GM12878 (cell line): ENCODE measurements at regions not wholly inside any gene's neighbourhood (a gene's known extent, or its start where the extent isn't known, plus 50 kb on each side); places are given as distances from the start of the nearest gene placed in this dataset.

ENCODE experiments used
- ATAC-seq: fragments of 200-7000 bp; cut with Tn5 transposase; 3 replicates; pipeline ENCODE4 v1.9.1; 2020; ENCODE audit warnings: mild to moderate bottlenecking, moderate library complexity
- BruUV-seq: library from RNA; stranded (reverse); fragments of 400-500 nt; replicated peaks from 2 replicates; lab custom pipeline; 2021; lab: Mats Ljungman, UMichigan
- CTCF ChIA-PET: fragments of 300-600 bp; sonication (Branson Sonifier 250); formaldehyde crosslinking; extraction: SDS; loops from one replicate; lab custom pipeline; 2021; ENCODE audit warnings: inconsistent platforms; lab: Yijun Ruan, JAX
- POLR2A ChIA-PET: fragments of 350-600 bp; formaldehyde crosslinking; extraction: SDS; loops from one replicate; lab custom pipeline; 2021; ENCODE audit warnings: inconsistent platforms; lab: Charles Lee
- RAD21 ChIA-PET: fragments of 300-600 bp; sonication (Branson Sonifier 250); formaldehyde crosslinking; loops from one replicate; lab custom pipeline; 2023; ENCODE audit warnings: antibody characterized with exemption; ENCODE audit not compliant: unreplicated experiment; lab: Charles Lee
- SMC1A ChIA-PET: fragments of 300-600 bp; sonication (Branson Sonifier 250); formaldehyde crosslinking; loops from one replicate; lab custom pipeline; 2023; ENCODE audit not compliant: unreplicated experiment, uncharacterized antibody; lab: Charles Lee
- DNase-seq: peaks from one replicate; pipeline ENCODE4 v3.0.0-alpha.2; 2011; ENCODE audit warnings: low read depth, low spot score
- FAIRE-seq: peaks from 3 replicates; lab custom pipeline; 2011; peaks lifted over from hg19 to GRCh38; lab: Jason Lieb, UNC
- H2AFZ ChIP-seq: 2 replicates; pipeline ENCODE4 v1.6.0; 2011; ENCODE audit warnings: low read depth, low read length, control low read depth; ENCODE audit not compliant: control insufficient read depth
- H3K27ac ChIP-seq: 2 replicates; pipeline ENCODE4 v1.5.1; 2011; ENCODE audit warnings: control low read depth; ENCODE audit not compliant: control insufficient read depth, insufficient read depth
- H3K27me3 ChIP-seq, 2 experiments: replicated peaks in 1 of 2; 2 replicates each; pipeline versions ENCODE4 v1.6.0 to v1.6.1; 2011; ENCODE audit warnings: low read length in 1 of 2; ENCODE audit not compliant: control insufficient read depth in 2 of 2, insufficient read depth in 2 of 2
- H3K36me3 ChIP-seq, 2 experiments: 2 replicates each; pipeline ENCODE4 v1.5.1; 2011; ENCODE audit warnings: low read length in 1 of 2; ENCODE audit not compliant: control insufficient read depth in 2 of 2, insufficient read depth in 2 of 2
- H3K4me1 ChIP-seq: 2 replicates; pipeline ENCODE4 v1.6.1; 2011; ENCODE audit warnings: mild to moderate bottlenecking, low read length, moderate library complexity, mixed read lengths; ENCODE audit not compliant: control insufficient read depth, insufficient read depth
- H3K4me2 ChIP-seq: 2 replicates; pipeline ENCODE4 v1.6.0; 2011; ENCODE audit warnings: control low read depth; ENCODE audit not compliant: control insufficient read depth, insufficient read depth
- H3K4me3 ChIP-seq: fragments of 200-600 bp; sonication (generic); 2 replicates; pipeline ENCODE4 v1.5.1; 2016
- H3K79me2 ChIP-seq: 2 replicates; pipeline ENCODE4 v1.6.0; 2011; ENCODE audit warnings: low read length; ENCODE audit not compliant: control insufficient read depth, insufficient read depth
- H3K9ac ChIP-seq: 2 replicates; pipeline ENCODE4 v1.8.0; 2011; ENCODE audit warnings: low read length, control low read depth, mixed read lengths; ENCODE audit not compliant: control insufficient read depth, insufficient read depth
- H3K9me3 ChIP-seq: replicated peaks from 3 replicates; pipeline ENCODE4 v1.5.1; 2011; ENCODE audit warnings: mild to moderate bottlenecking, low read length; ENCODE audit not compliant: control insufficient read depth, insufficient read depth
- H4K20me1 ChIP-seq: 2 replicates; pipeline ENCODE4 v1.6.0; 2011; ENCODE audit not compliant: control insufficient read depth, insufficient read depth
- SMAD5 ChIP-seq: IDR thresholded peaks from 2 replicates; pipeline ENCODE4 v1.6.1; 2016; ENCODE audit warnings: antibody characterized with exemption, low read depth
- SRF ChIP-seq, 2 experiments: IDR thresholded peaks; 2 replicates each; pipeline ENCODE4 v1.6.1; 2011; ENCODE audit warnings: low read depth in 2 of 2, low read length in 2 of 2, mild to moderate bottlenecking in 1 of 2, moderate library complexity in 1 of 2
- ZBTB4 ChIP-seq: fragments of 450-650 bp; formaldehyde crosslinking; IDR thresholded peaks from 2 replicates; pipeline ENCODE4 v1.4.0; 2022; ENCODE audit warnings: mild to moderate bottlenecking, moderate library complexity
- WGBS: methylation state at CpG from one replicate; pipeline ENCODE4 v1.1.6; 2016; ENCODE audit warnings: low lambda C conversion rate; ENCODE audit not compliant: insufficient replicate concordance, insufficient coverage; ENCODE audit errors: missing lambda C conversion rate; 5-methylcytosine and 5-hydroxymethylcytosine counted together
- in situ Hi-C: fragments of 300-500 bp; cut with MboI; formaldehyde crosslinking; loops from 9 replicates; pipeline ENCODE4 v1.14.3; 2018; ENCODE audit warnings: mixed read lengths
- intact Hi-C: fragments of 100-400 bp; cut with micrococcal nuclease; formaldehyde crosslinking; loops from one replicate; pipeline ENCODE4 v1.14.2; 2022; ENCODE audit not compliant: unreplicated experiment

GRCh38 chr6:167543602-167544497 is 219.0 kb downstream of the TTLL2 start (continued):
- TF ChIP-seq ZBTB4 (CRISPR knock-in tag) (no peak), SMAD5 (no peak)

- Histone ChIP-seq H2AFZ (no peak overlapping the region), H3K36me3 (no peaks in the 10 kb centered on the region), H3K4me2 (no peak overlapping the region), H4K20me1 (no peaks in the 10 kb centered on the region), H3K4me3 (no peak overlapping the region), H3K27me3 (no peaks in the 10 kb centered on the region), H3K79me2 (no peaks in the 10 kb centered on the region), H3K4me1 (no peaks in the 10 kb centered on the region), H3K27ac (no peak overlapping the region), H3K9ac (no peak overlapping the region)
- in situ Hi-C loops (no loop called here), intact Hi-C loops (no loop called here)
- SMC1A ChIA-PET = no interaction called here
- DNase-seq (no peak), FAIRE-seq (no peak), ATAC-seq (no peak)
- POLR2A ChIA-PET = no interaction called here
- RAD21 ChIA-PET = no interaction called here
- no TSS peak for BruUV-seq
- WGBS = 72% methylated on average over 32 of the region's 32 CpGs
- CTCF ChIA-PET = no interaction called here
- no peak for TF ChIP-seq SRF (IDR thresholded peaks at IDR 0.05; ENCODE audit: low read depth in 2 of 2, low read length in 2 of 2)
- TF ChIP-seq, all 136 proteins: peak for 0
- H3K9me3 ChIP-seq = no peaks in the 10 kb centered on the region
Measured at GRCh38 chr6:167546611-167547327, 221.9 kb downstream of the TTLL2 start.
